Coronary artery (tissue), 2 donors: ENCODE measurements at regions not wholly inside any gene's neighbourhood (a gene's known extent, or its start where the extent isn't known, plus 50 kb on each side); places are given as distances from the start of the nearest gene placed in this dataset.

Experiments used
- DNase-seq: peaks from one replicate; pipeline ENCODE4 v3.0.0-alpha.2; 2017; ENCODE audit warnings: low spot score
- H3K27ac ChIP-seq, 2 donors: fragments of 200-600 bp; sonication (generic); one replicate each; pipeline ENCODE4 v1.5.1; 2016 to 2019
- H3K4me3 ChIP-seq: fragments of 200-600 bp; sonication (generic); 2 replicates; pipeline ENCODE4 v1.5.1; 2016; ENCODE audit warnings: mild to moderate bottlenecking, moderate library complexity
- TF ChIP-seq, protein P1 (sequence below): fragments of 200-600 bp; sonication (generic); IDR thresholded peaks from one replicate; pipeline ENCODE4 v1.5.1; 2019; ENCODE audit warnings: antibody characterized with exemption

DNA sequence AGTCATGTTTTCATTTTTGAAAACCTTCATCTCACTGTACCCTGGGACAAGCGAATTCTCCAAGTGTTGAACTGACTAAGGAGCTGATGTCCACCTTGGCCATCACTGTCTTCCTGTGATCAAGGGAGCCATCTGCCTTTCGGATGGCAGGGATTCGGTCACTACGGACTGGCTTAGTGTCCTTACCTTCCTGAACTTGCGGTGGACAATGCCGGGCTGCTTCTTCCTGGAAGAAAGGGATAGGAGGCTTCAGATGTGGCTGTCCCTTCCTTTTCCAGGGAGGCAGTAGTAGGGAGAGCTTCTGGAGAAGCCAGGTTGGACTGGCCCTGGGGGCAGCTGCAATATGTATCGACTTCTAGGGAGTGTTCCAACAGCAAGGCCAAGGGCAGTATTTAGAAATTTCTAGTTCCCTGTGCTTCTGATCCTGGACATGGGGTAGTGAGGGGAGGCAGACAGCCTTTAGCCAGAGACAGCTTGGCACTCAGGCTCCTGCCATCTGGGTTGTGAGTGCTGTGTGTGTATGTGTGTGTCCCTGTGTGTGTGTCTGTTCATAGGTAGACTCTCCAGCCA lies 114.6 kb downstream of the IER5 start:
- no peak overlapping the region for H3K27ac ChIP-seq
- H3K4me3 ChIP-seq: no peak overlapping the region
- TF ChIP-seq, protein P1, sequence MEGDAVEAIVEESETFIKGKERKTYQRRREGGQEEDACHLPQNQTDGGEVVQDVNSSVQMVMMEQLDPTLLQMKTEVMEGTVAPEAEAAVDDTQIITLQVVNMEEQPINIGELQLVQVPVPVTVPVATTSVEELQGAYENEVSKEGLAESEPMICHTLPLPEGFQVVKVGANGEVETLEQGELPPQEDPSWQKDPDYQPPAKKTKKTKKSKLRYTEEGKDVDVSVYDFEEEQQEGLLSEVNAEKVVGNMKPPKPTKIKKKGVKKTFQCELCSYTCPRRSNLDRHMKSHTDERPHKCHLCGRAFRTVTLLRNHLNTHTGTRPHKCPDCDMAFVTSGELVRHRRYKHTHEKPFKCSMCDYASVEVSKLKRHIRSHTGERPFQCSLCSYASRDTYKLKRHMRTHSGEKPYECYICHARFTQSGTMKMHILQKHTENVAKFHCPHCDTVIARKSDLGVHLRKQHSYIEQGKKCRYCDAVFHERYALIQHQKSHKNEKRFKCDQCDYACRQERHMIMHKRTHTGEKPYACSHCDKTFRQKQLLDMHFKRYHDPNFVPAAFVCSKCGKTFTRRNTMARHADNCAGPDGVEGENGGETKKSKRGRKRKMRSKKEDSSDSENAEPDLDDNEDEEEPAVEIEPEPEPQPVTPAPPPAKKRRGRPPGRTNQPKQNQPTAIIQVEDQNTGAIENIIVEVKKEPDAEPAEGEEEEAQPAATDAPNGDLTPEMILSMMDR: no peak
- DNase-seq: no peak

DNA sequence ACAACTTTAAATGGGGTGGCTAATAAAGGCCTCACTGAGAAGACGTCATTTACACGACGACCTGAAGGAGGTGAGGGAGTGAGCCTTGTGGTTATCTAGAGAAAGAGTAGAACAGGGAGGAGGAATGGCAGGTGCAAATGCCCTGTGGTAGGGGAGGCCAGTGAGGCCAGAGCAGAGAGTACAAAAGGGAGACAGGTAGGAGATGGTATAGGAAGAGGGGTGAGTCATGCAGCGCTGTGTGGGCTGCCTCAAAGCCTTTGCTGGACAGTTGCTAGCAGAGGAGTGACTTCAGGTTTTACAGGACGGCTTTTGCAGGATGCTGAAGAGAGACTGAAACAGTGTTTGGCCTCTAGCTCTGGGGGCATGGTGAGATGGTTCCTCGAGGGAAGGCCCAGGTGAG lies 116.0 kb downstream of the IER5 start:
- Histone ChIP-seq H3K27ac (no peak overlapping the region), H3K4me3 (no peak overlapping the region)
- TF ChIP-seq, protein P1: no peak
- DNase-seq: no peak

DNA sequence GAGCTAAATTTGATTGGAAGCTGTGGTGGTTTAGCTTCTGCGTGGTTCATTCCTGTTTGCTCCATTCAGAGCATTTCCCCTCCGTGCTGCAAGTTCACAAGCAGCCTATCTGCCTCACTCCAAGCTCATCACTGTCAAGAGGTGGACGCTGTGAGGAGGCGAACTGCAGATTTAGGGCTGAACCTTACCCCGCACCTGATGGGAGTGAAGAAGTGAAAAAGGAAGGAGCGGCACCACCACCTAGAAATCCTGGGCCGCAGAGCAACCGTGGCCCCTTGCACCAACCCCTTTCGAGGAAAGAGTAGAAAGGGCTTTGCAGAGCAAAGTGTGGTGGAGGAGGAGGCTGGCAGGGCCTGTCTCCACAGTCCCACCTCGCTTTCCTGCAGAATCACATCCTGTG lies 117.4 kb downstream of the IER5 start:
- TF ChIP-seq, protein P1: no peak
- DNase-seq: no peak
- H3K4me3 ChIP-seq: no peak overlapping the region
- no peak overlapping the region for H3K27ac ChIP-seq

DNA sequence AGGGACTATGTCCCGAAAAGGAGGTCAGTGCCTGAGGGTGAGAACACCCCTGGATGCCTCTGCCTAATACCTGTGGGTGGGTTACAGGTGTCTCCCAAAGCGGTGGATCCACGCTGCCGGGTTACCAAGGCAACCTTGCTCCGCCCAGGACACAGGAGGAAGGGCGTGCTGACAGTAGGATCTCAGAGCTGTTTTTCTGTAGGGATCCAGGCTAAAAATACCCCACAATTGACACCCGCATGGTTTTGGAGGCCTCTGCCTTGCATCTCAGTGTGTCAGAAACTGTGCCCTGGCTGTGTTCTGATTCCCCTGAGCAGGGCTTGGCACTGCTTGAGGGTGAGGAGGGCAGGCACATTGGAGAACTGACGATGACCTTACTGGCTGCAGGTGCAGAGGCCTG lies 118.0 kb downstream of the IER5 start:
- TF ChIP-seq, protein P1: no peak
- no peak for DNase-seq
- H3K4me3 ChIP-seq: no peak overlapping the region
- no peak overlapping the region for H3K27ac ChIP-seq

DNA sequence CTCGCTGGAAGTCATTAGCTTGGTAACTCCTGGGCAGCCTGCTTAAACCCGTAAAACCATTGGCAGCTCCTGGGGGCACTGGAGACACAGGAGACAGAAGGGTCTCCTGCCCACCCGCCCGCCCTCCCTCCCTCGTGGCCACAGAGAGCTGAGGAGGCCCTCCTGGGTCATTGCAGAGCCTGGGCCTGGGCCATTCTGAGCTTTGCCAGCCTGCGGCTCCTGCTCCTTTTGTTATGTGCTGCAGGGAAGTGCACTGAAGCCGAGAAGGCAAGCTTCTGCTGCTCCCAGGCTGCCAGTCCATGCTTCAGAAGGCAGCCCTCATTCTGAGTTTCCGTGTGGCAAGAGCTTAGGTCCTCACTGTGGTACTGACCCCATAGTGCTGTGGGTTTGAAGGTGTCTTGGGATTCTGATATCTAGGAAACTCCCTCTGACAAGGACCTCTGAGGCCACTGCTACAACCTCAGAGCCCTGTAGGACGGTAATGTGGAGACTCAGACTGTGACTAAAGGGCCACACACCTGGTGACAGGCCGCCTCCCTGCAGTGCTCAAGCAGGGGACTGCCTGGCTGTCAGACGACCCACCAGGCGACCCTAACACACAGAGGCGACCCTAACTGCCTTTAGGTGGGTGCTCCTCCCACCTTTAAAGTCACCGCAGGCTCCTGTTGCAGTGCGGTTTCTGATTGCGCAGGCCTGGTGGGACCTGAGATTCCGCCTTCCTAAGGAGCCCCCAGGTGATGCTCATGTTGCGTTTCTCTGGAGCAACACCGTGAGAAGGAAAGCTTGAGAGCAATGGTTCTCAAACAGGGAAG lies 118.7 kb downstream of the IER5 start:
- DNase-seq: no peak
- Histone ChIP-seq H3K4me3 (no peak overlapping the region), H3K27ac (no peak overlapping the region)
- TF ChIP-seq, protein P1: no peak

DNA sequence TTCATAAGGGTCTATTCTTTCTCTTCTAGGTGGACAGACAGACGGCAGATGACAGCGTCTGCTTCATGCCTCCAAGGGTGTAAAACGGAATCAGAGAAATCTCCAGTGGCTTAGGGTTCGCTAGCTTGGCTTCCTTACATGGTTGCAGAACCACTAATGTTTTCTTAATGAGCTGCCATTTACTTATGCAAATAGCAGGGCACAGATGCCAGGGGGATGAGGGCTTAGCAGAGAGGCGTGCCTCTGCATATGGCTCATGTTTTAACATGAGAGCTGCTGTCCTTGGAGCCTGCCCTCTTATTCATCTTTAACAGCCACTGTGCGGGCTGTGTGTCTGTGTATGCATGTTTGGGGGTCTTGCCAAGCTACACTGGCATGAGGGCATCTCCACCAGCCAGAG lies 119.6 kb downstream of the IER5 start:
- DNase-seq: no peak
- no peak overlapping the region for H3K4me3 ChIP-seq
- TF ChIP-seq, protein P1: no peak
- H3K27ac ChIP-seq: no peak overlapping the region

DNA sequence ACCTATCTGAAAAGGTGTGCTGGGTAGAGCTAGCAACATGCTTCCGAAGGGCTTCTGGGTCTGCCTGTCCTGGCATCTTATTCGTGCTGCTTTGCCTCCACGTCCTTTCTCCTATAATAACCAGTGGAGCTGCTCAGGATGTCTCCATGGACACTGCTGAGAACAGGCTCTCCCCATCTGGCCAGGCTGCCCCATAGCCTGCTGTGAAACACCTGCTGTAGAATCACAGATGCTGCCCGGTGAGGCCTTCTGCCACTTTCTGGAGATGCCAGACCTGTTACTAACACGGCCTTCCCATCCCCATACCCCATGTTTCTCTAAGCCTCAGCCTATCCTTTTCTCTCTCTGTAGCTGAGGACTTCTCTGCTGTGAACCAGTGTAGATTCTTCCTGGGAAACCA lies 120.5 kb downstream of the IER5 start:
- TF ChIP-seq, protein P1: no peak
- no peak overlapping the region for H3K27ac ChIP-seq
- no peak for DNase-seq
- H3K4me3 ChIP-seq: no peak overlapping the region
